ENCODE measurements at regions not wholly inside any gene's neighbourhood (a gene's known extent, or its start where the extent isn't known, plus 50 kb on each side); places are given as distances from the start of the nearest gene placed in this dataset.
"Not testable (repeated sequence)": the region's sequence is repeated elsewhere in the genome, so short reads cannot be mapped to it uniquely, and the experiment has no call there.

GRCh38 chr2:62654876-62655359 lies 50.6 kb upstream of the EHBP1 start:
- no peak overlapping the region for H3K4me3 ChIP-seq
- no peaks in the 10 kb centered on the region for H3K36me3 ChIP-seq
- H3K27me3 ChIP-seq, result no peaks in the 10 kb centered on the region
- no peaks in the 10 kb centered on the region for H3K9me3 ChIP-seq
- DNase-seq, result no peak

GRCh38 chr2:62654423-62654791 lies 51.1 kb upstream of the EHBP1 start:
- Histone ChIP-seq H3K36me3 (no peaks in the 10 kb centered on the region), H3K9me3 (no peaks in the 10 kb centered on the region), H3K27me3 (no peaks in the 10 kb centered on the region), H3K4me3 (no peak overlapping the region)
- no peak for DNase-seq

DNA sequence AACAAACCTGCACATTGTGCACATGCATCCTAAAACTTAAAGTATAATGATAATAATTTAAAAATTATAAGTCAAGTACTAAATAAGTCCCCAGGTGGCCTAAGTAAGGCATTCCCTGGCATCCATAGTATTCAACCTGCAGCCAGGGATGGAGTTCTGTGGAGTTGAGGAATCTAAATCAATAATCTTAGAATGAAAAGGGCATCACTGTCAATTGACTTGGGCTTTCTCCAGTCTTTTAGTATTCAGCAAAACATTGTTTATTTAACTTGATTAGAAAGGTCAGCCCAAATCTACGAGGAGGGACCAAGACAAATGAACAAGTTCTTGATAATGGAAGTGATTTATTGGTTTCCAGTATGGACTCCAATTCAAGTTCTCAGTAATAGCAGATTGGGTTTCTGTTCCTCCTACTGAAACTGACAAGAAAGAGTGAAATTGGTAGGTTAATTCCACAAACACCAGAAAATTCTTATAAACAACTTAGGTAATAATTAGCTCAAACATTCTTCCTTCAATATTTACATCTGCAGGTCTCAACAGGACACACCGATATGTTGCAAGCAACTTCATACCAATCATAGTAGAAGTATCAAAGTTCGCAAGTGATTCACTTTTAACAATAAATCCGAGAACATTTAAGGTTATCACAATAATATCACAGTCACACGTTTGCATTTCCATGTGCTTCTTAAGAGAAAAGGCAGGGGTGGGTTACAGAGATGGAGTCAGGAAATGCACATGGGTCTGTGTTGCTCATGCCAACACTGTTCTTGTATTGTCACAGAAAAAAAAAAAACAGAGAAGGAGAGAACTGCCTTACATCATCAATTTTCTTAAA lies 51.7 kb upstream of the EHBP1 start:
- Histone ChIP-seq H3K36me3 (no peaks in the 10 kb centered on the region), H3K27me3 (no peaks in the 10 kb centered on the region), H3K4me3 (no peak overlapping the region), H3K9me3 (no peaks in the 10 kb centered on the region)
- no peak for DNase-seq

DNA sequence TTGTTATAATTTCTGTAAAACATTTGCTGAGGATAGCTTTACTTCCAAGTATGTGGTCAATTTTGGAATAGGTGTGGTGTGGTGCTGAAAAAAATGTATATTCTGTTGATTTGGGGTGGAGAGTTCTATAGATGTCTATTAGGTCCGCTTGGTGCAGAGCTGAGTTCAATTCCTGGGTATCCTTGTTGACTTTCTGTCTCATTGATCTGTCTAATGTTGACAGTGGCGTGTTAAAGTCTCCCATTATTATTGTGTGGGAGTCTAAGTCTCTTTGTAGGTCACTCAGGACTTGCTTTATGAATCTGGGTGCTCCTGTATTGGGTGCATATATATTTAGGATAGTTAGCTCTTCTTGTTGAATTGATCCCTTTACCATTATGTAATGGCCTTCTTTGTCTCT lies 56.4 kb upstream of the EHBP1 start:
- not testable (repeated sequence) for H3K4me3 ChIP-seq, H3K9me3 ChIP-seq, H3K27me3 ChIP-seq, H3K36me3 ChIP-seq, DNase-seq

DNA sequence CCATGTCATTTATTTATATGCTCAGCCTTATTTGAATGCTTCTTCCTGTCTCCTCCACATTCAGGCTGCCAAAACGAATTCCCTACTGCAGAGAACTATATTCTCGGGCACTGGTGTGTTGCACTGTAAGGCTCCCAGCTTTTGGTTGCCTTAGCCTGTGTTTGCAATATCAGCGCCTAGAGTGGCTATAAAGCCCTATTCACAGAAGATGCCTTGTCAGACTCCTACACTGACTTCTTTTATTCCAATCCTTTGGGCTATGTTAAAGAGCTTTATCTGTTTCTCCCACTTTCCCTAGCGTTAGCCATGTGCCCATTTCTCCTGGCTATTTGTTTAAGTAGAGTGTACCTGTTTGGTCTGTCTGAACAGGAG lies 62.4 kb upstream of the EHBP1 start:
- H3K9me3 ChIP-seq, result 0 out of 2 replicates have a peak, but pooled peaks cover 3% of the 10 kb centered on the region
- no peak for DNase-seq

GRCh38 chr2:62642429-62643099 lies 62.9 kb upstream of the EHBP1 start:
- Histone ChIP-seq H3K36me3 (no peaks in the 10 kb centered on the region), H3K4me3 (no peak overlapping the region), H3K9me3 (0 out of 2 replicates have a peak, but pooled peaks cover 3% of the 10 kb centered on the region), H3K27me3 (no peaks in the 10 kb centered on the region)
- no peak for DNase-seq

More for the DNA sequence above, 62.4 kb upstream of the EHBP1 start:
- Histone ChIP-seq H3K4me3 (no peak overlapping the region), H3K36me3 (no peaks in the 10 kb centered on the region), H3K27me3 (no peaks in the 10 kb centered on the region)

DNA sequence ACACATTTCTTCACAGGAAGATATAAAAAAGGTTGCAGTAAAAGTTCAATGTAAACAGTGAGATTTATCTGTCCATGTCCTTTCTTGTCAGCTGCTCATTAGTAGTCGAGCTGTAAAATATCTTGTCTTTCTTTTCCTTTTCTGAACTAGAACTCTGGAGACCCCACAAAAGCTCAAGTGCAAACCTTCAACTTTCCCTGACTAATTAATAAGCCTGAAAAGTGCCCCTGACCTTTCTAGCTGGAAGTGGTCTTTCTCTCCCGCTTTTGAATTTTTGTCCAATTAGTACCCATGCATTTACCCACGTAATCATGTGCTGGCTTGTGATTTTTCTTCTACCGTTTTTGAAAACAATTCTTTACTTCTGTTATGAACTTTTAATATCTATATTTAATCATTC lies 63.6 kb upstream of the EHBP1 start:
- no peaks in the 10 kb centered on the region for H3K36me3 ChIP-seq
- DNase-seq, result no peak
- 0 out of 2 replicates have a peak, but pooled peaks cover 3% of the 10 kb centered on the region for H3K9me3 ChIP-seq
- no peaks in the 10 kb centered on the region for H3K27me3 ChIP-seq
- no peak overlapping the region for H3K4me3 ChIP-seq

DNA sequence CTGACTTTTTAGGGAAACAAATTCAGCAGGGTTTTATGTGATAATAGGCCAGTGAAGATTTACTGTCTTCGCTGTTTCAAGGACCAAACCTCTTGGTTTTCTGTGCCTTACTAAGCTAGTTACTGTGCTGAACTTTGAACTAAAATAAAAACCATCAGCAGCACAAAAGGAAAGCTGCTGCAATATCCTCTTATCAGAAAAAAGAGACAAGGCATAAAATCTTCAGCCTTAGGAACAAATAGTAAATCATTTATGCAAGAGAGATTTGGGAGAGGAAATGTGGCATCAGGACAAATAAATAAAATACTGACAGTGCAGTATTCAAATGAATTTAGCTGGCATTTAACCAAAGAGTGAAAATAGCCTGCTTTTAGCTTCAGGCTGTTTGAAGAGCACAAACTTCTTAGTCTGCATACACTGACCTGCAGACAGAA lies 64.1 kb upstream of the EHBP1 start:
- H3K36me3 ChIP-seq, result no peaks in the 10 kb centered on the region
- H3K4me3 ChIP-seq, result no peak overlapping the region
- DNase-seq, result no peak
- 0 out of 2 replicates have a peak, but pooled peaks cover 3% of the 10 kb centered on the region for H3K9me3 ChIP-seq
- H3K27me3 ChIP-seq, result no peaks in the 10 kb centered on the region

DNA sequence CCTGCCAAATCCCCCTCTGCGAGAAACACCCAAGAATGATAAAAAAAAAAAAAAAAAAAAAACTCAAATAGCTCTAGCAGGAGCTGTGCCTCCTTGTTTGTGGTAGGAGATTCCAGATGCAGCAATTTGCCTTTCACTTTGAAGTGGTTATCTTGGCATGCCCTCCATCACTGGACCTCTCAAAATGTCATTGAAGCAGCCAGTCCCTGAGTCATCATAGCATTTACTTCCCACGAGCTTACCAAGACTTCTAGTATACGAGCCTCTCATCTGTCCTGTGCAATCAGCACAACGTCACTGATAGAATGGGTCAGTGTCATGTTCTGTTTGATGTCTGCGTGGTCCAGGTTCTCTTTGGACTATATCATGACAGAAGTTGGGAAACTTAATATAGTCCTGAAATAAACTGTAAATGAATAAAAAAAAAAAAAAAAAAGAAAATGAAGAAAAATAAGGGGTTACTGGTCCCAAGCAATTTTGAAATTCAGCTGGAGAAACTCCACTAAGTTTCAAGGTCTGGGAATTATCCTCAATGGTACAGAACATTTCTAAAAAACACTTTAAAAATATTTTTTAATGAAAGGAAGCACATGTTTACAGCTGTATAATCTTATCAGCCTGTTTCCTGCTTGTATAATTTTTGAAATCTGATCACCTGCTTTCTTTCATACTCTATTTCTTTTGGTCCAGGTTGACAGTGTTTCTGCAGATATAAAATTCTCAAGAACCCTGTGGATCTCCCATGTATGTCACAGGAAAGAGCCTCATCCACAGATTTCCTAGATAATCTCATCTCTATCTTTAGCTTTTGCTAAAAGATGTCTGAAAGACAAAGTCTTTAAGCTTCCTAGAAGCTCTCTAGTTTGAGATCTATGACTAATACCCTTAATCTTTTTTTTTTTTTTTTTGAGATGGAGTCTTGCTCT lies 74.1 kb upstream of the EHBP1 start:
- DNase-seq, result no peak

DNA sequence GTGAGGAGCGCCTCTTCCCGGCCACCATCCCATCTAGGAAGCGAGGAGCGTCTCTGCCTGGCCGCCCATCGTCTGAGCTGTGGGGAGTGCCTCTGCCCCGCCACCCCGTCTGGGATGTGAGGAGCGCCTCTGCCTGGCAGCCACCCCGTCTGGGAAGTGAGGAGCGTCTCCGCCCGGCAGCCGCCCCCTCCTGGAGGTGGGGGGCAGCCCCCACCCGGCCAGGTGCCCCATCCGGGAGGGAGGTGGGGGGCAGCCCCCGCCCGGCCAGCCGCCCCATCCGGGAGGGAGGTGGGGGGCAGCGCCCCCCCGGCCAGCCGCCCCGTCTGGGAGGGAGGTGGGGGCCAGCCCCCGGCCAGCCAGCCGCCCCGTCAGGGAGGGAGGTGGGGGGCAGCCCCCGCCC lies 75.3 kb upstream of the EHBP1 start:
- not testable (repeated sequence) for H3K36me3 ChIP-seq, H3K4me3 ChIP-seq, H3K9me3 ChIP-seq, DNase-seq, H3K27me3 ChIP-seq

More for the DNA sequence above, 74.1 kb upstream of the EHBP1 start:
- Histone ChIP-seq H3K36me3 (no peaks in the 10 kb centered on the region), H3K27me3 (no peaks in the 10 kb centered on the region), H3K4me3 (no peak overlapping the region), H3K9me3 (no peaks in the 10 kb centered on the region; the same call in 1 of the 2 replicates)

DNA sequence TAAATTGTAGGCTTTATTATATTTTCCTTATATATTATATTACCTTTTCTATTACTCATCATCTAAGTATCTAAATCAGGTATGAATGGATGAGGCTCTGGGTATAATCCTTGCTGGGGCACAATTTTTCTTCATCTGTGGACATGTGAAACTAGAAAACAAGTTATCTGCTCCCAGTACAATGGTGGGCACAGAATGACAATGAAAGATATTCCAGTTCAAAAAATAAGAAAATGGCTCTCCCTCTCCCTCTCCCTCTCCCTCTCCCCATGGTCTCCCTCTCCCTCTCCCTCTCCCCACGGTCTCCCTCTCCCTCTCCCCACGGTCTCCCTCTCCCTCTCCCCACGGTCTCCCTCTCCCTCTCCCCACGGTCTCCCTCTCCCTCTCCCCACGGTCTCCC lies 76.2 kb upstream of the EHBP1 start:
- H3K27me3 ChIP-seq, H3K9me3 ChIP-seq, DNase-seq, H3K36me3 ChIP-seq, H3K4me3 ChIP-seq: not testable (repeated sequence)

- H3K27me3 ChIP-seq, result no peaks in the 10 kb centered on the region
- no peak for DNase-seq
- H3K9me3 ChIP-seq, result no peaks in the 10 kb centered on the region; the same call in 1 of the 2 replicates
- no peaks in the 10 kb centered on the region for H3K36me3 ChIP-seq
- H3K4me3 ChIP-seq, result no peak overlapping the region
Measured at GRCh38 chr2:62627667-62628066, 77.8 kb upstream of the EHBP1 start.

DNA sequence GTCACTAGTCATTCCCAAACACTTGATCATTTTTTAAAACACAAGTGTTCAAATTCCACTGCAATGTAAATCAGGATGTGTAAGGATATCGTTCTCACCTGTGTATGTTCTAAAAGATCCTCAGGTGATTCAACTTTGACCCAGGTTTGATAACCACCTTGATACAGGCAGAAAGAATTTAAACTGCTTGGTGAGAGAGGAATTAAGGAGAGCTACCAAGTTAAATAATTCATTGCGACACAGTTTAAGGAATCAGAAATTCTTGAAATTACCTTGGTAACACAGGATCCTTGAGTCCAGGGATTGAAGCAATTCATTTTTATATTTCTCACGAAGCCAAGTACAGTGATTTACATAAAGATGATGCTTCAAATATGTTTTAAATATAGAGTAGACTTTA lies 80.7 kb upstream of the EHBP1 start:
- no peaks in the 10 kb centered on the region for H3K27me3 ChIP-seq
- no peaks in the 10 kb centered on the region for H3K9me3 ChIP-seq
- no peaks in the 10 kb centered on the region for H3K36me3 ChIP-seq
- H3K4me3 ChIP-seq, result no peak overlapping the region
- DNase-seq, result no peak

- not testable (repeated sequence) for H3K4me3 ChIP-seq
Measured at GRCh38 chr2:62616486-62616885, 89.0 kb upstream of the EHBP1 start.

GRCh38 chr2:62611854-62612253 lies 93.7 kb upstream of the EHBP1 start:
- Histone ChIP-seq H3K36me3 (no peaks in the 10 kb centered on the region), H3K9me3 (peaks cover 3% of the 10 kb centered on the region; the same call in 1 of the 2 replicates), H3K27me3 (no peaks in the 10 kb centered on the region), H3K4me3 (no peak overlapping the region)
- DNase-seq, result no peak

More at GRCh38 chr2:62616486-62616885, 89.0 kb upstream of the EHBP1 start:
- not testable (repeated sequence) for H3K9me3 ChIP-seq, DNase-seq, H3K36me3 ChIP-seq, H3K27me3 ChIP-seq

GRCh38 chr2:62605471-62605870 lies 99.5 kb upstream of the TMEM17 start:
- not testable (repeated sequence) for H3K9me3 ChIP-seq, H3K36me3 ChIP-seq, H3K4me3 ChIP-seq, H3K27me3 ChIP-seq, DNase-seq

- H3K36me3 ChIP-seq, result no peaks in the 10 kb centered on the region
- H3K9me3 ChIP-seq, result 0 out of 2 replicates have a peak, but pooled peaks cover 2% of the 10 kb centered on the region
- H3K4me3 ChIP-seq, result no peak overlapping the region
- H3K27me3 ChIP-seq, result no peaks in the 10 kb centered on the region
- no peak for DNase-seq
Measured at GRCh38 chr2:62604336-62604735, 98.3 kb upstream of the TMEM17 start.
